ENCODE measurements at regions not wholly inside any gene's neighbourhood (a gene's known extent, or its start where the extent isn't known, plus 50 kb on each side); places are given as distances from the start of the nearest gene placed in this dataset.

DNA sequence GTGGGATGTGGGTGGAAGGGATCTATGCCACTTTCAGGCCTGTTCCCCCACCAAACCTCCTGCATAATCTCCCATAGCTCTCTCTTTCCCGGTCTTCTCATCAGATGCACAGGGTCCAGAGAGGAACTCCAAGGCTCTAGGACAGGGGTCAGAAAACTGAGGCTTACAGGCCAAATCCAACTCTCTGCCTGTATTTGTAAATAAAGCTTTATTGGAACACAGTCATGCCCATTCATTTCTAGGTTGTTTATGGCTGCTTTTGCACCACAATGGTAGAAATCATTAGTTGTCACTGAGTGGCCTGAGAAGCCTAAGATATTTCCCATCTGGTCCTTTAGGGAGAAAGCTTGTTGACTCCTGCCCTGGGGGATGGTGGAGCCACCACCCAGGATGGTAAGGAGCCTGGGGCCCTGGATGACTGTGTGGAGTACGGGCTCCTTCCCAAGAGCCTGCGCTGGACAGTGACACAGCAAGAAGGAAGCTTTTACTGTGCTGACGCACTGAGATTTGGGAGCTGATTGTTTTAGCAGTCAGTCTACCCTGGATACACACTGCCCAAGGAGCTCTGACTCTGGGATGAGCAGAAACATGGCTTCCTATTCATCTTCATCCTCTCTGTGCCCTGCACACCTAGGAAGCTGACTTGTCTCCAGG, 64.0 kb upstream of the RAPGEF1 start:
- Mint-ChIP-seq H3K36me3 (ENCODE audit: low read depth) (no peaks in the 10 kb centered on the region), H3K27me3 (ENCODE audit: low read depth) (peaks cover 73% of the 10 kb centered on the region), H3K4me3 (ENCODE audit: unreplicated experiment) (no peak overlapping the region), H3K9me3 (ENCODE audit: low read depth) (no peaks in the 10 kb centered on the region), H3K27ac (ENCODE audit: unreplicated experiment) (no peak overlapping the region), H3K4me1 (ENCODE audit: low read depth) (no peaks in the 10 kb centered on the region)
- TF ChIP-seq, protein P1, sequence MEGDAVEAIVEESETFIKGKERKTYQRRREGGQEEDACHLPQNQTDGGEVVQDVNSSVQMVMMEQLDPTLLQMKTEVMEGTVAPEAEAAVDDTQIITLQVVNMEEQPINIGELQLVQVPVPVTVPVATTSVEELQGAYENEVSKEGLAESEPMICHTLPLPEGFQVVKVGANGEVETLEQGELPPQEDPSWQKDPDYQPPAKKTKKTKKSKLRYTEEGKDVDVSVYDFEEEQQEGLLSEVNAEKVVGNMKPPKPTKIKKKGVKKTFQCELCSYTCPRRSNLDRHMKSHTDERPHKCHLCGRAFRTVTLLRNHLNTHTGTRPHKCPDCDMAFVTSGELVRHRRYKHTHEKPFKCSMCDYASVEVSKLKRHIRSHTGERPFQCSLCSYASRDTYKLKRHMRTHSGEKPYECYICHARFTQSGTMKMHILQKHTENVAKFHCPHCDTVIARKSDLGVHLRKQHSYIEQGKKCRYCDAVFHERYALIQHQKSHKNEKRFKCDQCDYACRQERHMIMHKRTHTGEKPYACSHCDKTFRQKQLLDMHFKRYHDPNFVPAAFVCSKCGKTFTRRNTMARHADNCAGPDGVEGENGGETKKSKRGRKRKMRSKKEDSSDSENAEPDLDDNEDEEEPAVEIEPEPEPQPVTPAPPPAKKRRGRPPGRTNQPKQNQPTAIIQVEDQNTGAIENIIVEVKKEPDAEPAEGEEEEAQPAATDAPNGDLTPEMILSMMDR (IDR thresholded peaks at IDR 0.05): no peak
- peak; percentile 44 for DNase-seq (ENCODE audit: low spot score)

DNA sequence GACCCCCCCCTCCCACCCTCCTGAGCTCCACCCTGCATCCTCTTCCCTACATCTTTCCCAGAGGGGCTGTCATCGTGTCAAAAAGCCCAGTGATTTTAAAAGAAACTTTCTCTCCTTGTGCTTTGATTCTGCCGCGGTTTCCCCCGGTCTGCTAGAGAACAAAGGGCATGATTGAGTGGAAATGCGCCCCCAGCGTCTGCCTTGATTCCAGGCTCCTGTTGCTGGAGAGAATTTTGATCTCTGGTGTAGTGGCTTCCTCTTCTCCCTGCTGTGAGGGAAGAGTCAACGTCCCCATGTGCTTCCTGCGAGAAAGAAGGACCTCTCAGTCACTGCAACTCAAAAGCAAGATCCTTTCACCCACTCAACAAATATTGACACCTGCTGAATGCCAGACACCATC, 61.9 kb upstream of the RAPGEF1 start:
- no peaks in the 10 kb centered on the region for H3K36me3 Mint-ChIP-seq (ENCODE audit: low read depth)
- H3K9me3 Mint-ChIP-seq (ENCODE audit: low read depth): no peaks in the 10 kb centered on the region
- H3K27ac Mint-ChIP-seq (ENCODE audit: unreplicated experiment): no peak overlapping the region
- TF ChIP-seq, protein P1 (IDR thresholded peaks at IDR 0.05): no peak
- DNase-seq (ENCODE audit: low spot score): peak; percentile 26
- H3K4me3 Mint-ChIP-seq (ENCODE audit: unreplicated experiment): no peak overlapping the region
- peaks cover 78% of the 10 kb centered on the region for H3K27me3 Mint-ChIP-seq (ENCODE audit: low read depth)
- no peaks in the 10 kb centered on the region for H3K4me1 Mint-ChIP-seq (ENCODE audit: low read depth)

DNA sequence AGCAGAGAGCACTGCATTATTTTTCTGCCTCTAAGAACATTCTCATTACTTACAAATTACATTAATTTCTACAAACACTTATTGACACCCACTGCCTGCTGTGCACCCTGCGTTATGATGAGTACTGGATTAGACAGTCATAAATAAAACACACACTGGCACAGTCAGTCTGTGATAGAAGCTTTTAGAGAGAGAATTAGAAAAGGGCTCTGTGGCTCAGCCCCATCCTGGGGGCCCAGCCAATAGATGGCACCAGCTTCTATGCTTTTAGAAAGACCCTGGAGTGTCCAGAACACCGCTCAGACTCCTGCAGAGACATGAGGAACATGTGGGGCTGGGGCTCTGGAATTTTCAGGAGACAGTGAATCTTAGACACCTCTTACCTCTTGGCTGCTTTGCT, 61.0 kb upstream of the RAPGEF1 start:
- Mint-ChIP-seq H3K9me3 (ENCODE audit: low read depth) (no peaks in the 10 kb centered on the region), H3K36me3 (ENCODE audit: low read depth) (no peaks in the 10 kb centered on the region), H3K4me1 (ENCODE audit: low read depth) (no peaks in the 10 kb centered on the region), H3K4me3 (ENCODE audit: unreplicated experiment) (no peak overlapping the region), H3K27ac (ENCODE audit: unreplicated experiment) (no peak overlapping the region), H3K27me3 (ENCODE audit: low read depth) (peaks cover 75% of the 10 kb centered on the region)
- TF ChIP-seq, protein P1 (IDR thresholded peaks at IDR 0.05): no peak
- DNase-seq (ENCODE audit: low spot score): peak; percentile 24

DNA sequence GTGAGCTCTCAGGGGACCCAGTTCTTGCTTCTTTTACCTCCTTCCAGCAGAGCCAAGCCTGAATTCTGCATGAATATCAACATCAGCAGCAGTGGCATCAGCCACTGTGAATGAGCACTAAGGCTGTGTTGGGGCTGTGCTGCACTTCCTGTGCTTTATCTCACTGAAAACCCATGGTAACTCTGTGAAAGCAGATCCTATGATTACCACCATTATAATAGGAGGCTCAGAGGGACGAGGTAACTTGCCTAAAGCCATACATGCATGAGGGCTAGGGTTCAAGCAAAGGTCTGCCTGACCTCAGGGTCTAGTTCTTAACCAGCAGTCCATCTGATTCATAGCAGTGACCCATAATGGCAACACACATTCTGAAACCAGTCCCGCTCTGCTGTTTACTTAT, 60.5 kb upstream of the RAPGEF1 start:
- no peaks in the 10 kb centered on the region for H3K36me3 Mint-ChIP-seq (ENCODE audit: low read depth)
- TF ChIP-seq, protein P1 (IDR thresholded peaks at IDR 0.05): no peak
- H3K4me1 Mint-ChIP-seq (ENCODE audit: low read depth): no peaks in the 10 kb centered on the region
- no peak overlapping the region for H3K4me3 Mint-ChIP-seq (ENCODE audit: unreplicated experiment)
- peaks cover 74% of the 10 kb centered on the region for H3K27me3 Mint-ChIP-seq (ENCODE audit: low read depth)
- peaks cover 4% of the 10 kb centered on the region for H3K9me3 Mint-ChIP-seq (ENCODE audit: low read depth)
- H3K27ac Mint-ChIP-seq (ENCODE audit: unreplicated experiment): no peak overlapping the region
- DNase-seq (ENCODE audit: low spot score): no peak

DNA sequence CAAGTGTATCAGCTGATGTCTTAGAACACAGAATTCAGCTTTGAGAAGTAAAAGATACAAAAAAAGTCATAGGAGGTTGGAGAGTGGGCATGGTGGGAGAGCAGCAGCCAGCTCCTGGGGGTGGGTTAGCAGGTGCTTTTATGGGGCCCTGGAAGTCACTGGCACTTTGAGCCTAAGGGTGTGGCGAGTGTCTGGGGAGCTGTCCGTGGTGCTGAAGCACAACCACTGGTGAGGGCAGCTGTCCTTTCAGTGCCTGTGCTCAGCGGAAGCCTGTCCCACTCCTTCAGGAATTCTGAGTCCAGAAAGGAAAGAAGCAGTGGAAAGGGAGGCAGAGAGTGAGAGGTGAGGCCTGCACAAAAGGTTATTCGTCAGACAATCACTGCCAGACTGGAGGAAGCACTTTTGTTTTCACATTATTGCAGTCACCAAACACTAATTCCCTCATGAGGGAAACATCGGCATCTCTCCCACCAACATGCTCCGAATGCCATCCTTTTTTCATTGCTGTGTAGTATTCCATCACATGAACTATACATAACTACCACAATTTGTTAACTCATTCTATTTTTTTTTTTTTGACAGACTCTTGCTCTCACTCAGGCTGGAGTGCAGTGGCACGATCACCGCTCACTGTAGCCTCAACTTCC, 59.4 kb upstream of the RAPGEF1 start:
- Mint-ChIP-seq H3K27me3 (ENCODE audit: low read depth) (peaks cover 78% of the 10 kb centered on the region), H3K36me3 (ENCODE audit: low read depth) (no peaks in the 10 kb centered on the region), H3K9me3 (ENCODE audit: low read depth) (peaks cover 4% of the 10 kb centered on the region), H3K4me3 (ENCODE audit: unreplicated experiment) (no peak overlapping the region), H3K4me1 (ENCODE audit: low read depth) (no peaks in the 10 kb centered on the region), H3K27ac (ENCODE audit: unreplicated experiment) (no peak overlapping the region)
- peak; percentile 91 for DNase-seq (ENCODE audit: low spot score)
- TF ChIP-seq, protein P1 (IDR thresholded peaks at IDR 0.05): no peak

All from chondrocyte (in vitro differentiated cells).